ENCODE measurements at regions not wholly inside any gene's neighbourhood (a gene's known extent, or its start where the extent isn't known, plus 50 kb on each side); places are given as distances from the start of the nearest gene placed in this dataset.

- CTCF ChIA-PET: no interaction called here
- Histone ChIP-seq H3K36me3 (ENCODE audit: control insufficient read depth, insufficient read depth, low read length) (no peaks in the 10 kb centered on the region), H3K4me1 (no peaks in the 10 kb centered on the region), H3K9me3 (no peaks in the 10 kb centered on the region), H3K4me3 (ENCODE audit: low read depth, low read length) (no peak overlapping the region), H3K27me3 (replicated peaks; ENCODE audit: control insufficient read depth, insufficient read depth, low read length) (no peaks in the 10 kb centered on the region)
- Mint-ChIP-seq H3K9me3 (ENCODE audit: unreplicated experiment) (no peaks in the 10 kb centered on the region), H3K27ac (ENCODE audit: unreplicated experiment) (no peak overlapping the region), H3K27me3 (ENCODE audit: insufficient read depth, unreplicated experiment) (no peaks in the 10 kb centered on the region), H3K36me3 (ENCODE audit: insufficient read depth, unreplicated experiment) (no peaks in the 10 kb centered on the region), H3K4me3 (ENCODE audit: unreplicated experiment) (no peak overlapping the region), H3K4me1 (ENCODE audit: low read depth, unreplicated experiment) (no peaks in the 10 kb centered on the region)
- POLR2A ChIA-PET: no interaction called here
- intact Hi-C loops (cut with micrococcal nuclease; ENCODE audit: unreplicated experiment): no loop called here
- TF ChIP-seq CTCF (IDR thresholded peaks at IDR 0.05; ENCODE audit: insufficient read depth in 1 of 2, low read depth in 1 of 2, low read length in 1 of 2, severe bottlenecking in 1 of 2, unreplicated experiment in 1 of 2): no peak
- DNase-seq: no peak
- no TSS peak for BruUV-seq (replicated peaks)
Observed at GRCh38 chr6:14540810-14541540, 423.4 kb downstream of the CD83 start.

- intact Hi-C loops (cut with micrococcal nuclease; ENCODE audit: unreplicated experiment): no loop called here
- ChIA-PET CTCF (no interaction called here), POLR2A (no interaction called here)
- no peak for TF ChIP-seq CTCF (IDR thresholded peaks at IDR 0.05; ENCODE audit: insufficient read depth in 1 of 2, low read depth in 1 of 2, low read length in 1 of 2, severe bottlenecking in 1 of 2, unreplicated experiment in 1 of 2)
- Histone ChIP-seq H3K9me3 (no peaks in the 10 kb centered on the region), H3K36me3 (ENCODE audit: control insufficient read depth, insufficient read depth, low read length) (no peaks in the 10 kb centered on the region), H3K4me3 (ENCODE audit: low read depth, low read length) (no peak overlapping the region), H3K27me3 (replicated peaks; ENCODE audit: control insufficient read depth, insufficient read depth, low read length) (no peaks in the 10 kb centered on the region), H3K4me1 (no peaks in the 10 kb centered on the region)
- DNase-seq: no peak
- no peaks in the 10 kb centered on the region for H3K4me1 Mint-ChIP-seq (ENCODE audit: low read depth, unreplicated experiment)
- H3K36me3 Mint-ChIP-seq (ENCODE audit: insufficient read depth, unreplicated experiment): no peaks in the 10 kb centered on the region
- no peaks in the 10 kb centered on the region for H3K27me3 Mint-ChIP-seq (ENCODE audit: insufficient read depth, unreplicated experiment)
- H3K4me3 Mint-ChIP-seq (ENCODE audit: unreplicated experiment): no peak overlapping the region
- no peak overlapping the region for H3K27ac Mint-ChIP-seq (ENCODE audit: unreplicated experiment)
- no peaks in the 10 kb centered on the region for H3K9me3 Mint-ChIP-seq (ENCODE audit: unreplicated experiment)
- BruUV-seq (replicated peaks): no TSS peak
Observed at GRCh38 chr6:14542670-14543366, 425.2 kb downstream of the CD83 start.

GRCh38 chr6:14543971-14544585 is 426.5 kb downstream of the CD83 start:
- no peaks in the 10 kb centered on the region for H3K4me1 Mint-ChIP-seq (ENCODE audit: low read depth, unreplicated experiment)
- no peaks in the 10 kb centered on the region for H3K27me3 Mint-ChIP-seq (ENCODE audit: insufficient read depth, unreplicated experiment)
- Histone ChIP-seq H3K4me1 (peaks cover under 1% of the 10 kb centered on the region; the same call in 1 of the 2 replicates), H3K36me3 (ENCODE audit: control insufficient read depth, insufficient read depth, low read length) (no peaks in the 10 kb centered on the region), H3K4me3 (ENCODE audit: low read depth, low read length) (no peak overlapping the region), H3K27me3 (replicated peaks; ENCODE audit: control insufficient read depth, insufficient read depth, low read length) (no peaks in the 10 kb centered on the region), H3K9me3 (no peaks in the 10 kb centered on the region)
- no peak for TF ChIP-seq CTCF (IDR thresholded peaks at IDR 0.05; ENCODE audit: insufficient read depth in 1 of 2, low read depth in 1 of 2, low read length in 1 of 2, severe bottlenecking in 1 of 2, unreplicated experiment in 1 of 2)
- no peak overlapping the region for H3K4me3 Mint-ChIP-seq (ENCODE audit: unreplicated experiment)
- no peak overlapping the region for H3K27ac Mint-ChIP-seq (ENCODE audit: unreplicated experiment)
- ChIA-PET POLR2A (no interaction called here), CTCF (no interaction called here)
- intact Hi-C loops (cut with micrococcal nuclease; ENCODE audit: unreplicated experiment): no loop called here
- BruUV-seq (replicated peaks): no TSS peak
- no peaks in the 10 kb centered on the region for H3K9me3 Mint-ChIP-seq (ENCODE audit: unreplicated experiment)
- DNase-seq: no peak
- H3K36me3 Mint-ChIP-seq (ENCODE audit: insufficient read depth, unreplicated experiment): no peaks in the 10 kb centered on the region

Measured in Caco-2 (cell line).